BJ (cell line): ENCODE measurements at regions not wholly inside any gene's neighbourhood (a gene's known extent, or its start where the extent isn't known, plus 50 kb on each side); places are given as distances from the start of the nearest gene placed in this dataset.

ENCODE experiments used
- CTCF ChIA-PET: fragments of 350-600 bp; formaldehyde crosslinking; extraction: SDS; loops from one replicate; lab custom pipeline; 2021; ENCODE audit warnings: antibody characterized with exemption, inconsistent platforms; lab: Yijun Ruan, JAX
- POLR2A ChIA-PET: fragments of 300-600 bp; sonication (Branson Sonifier 250); formaldehyde crosslinking; extraction: SDS; loops from one replicate; lab custom pipeline; 2021; ENCODE audit warnings: antibody characterized with exemption; lab: Charles Lee
- DNase-seq: peaks from one replicate; pipeline ENCODE4 v3.0.0-alpha.2; 2011; ENCODE audit warnings: low read depth
- H3K27me3 ChIP-seq: 2 replicates; pipeline ENCODE4 v1.6.0; 2011; ENCODE audit warnings: low read length; ENCODE audit not compliant: control insufficient read depth, insufficient read depth
- H3K36me3 ChIP-seq: 2 replicates; pipeline ENCODE4 v1.5.1; 2011; ENCODE audit warnings: low read length; ENCODE audit not compliant: control insufficient read depth, insufficient read depth
- H3K4me3 ChIP-seq: 2 replicates; pipeline ENCODE4 v1.5.1; 2011; ENCODE audit warnings: low read depth, mild to moderate bottlenecking, control low read depth, low read length
- CTCF ChIP-seq: IDR thresholded peaks from 2 replicates; pipeline ENCODE4 v1.5.1; 2011; ENCODE audit warnings: low read depth, mild to moderate bottlenecking, control low read depth, inconsistent platforms, low read length, moderate library complexity; ENCODE audit not compliant: insufficient read depth

- CTCF ChIA-PET, result interaction anchor here (0.6 to 2.0 kb wide), 8 partner anchors 15 to 1234 kb away, joined by 3 to 8 read pairs (median 3); no protein-coding TSS in a partner anchor
- TF ChIP-seq CTCF, result no peak
- no peak for DNase-seq
- POLR2A ChIA-PET, result interaction anchor here (0.6 kb wide), 2 partner anchors 101 to 182 kb away, joined by 3 read pairs; no protein-coding TSS in a partner anchor
- H3K36me3 ChIP-seq, result no peaks in the 10 kb centered on the region
- H3K4me3 ChIP-seq, result no peak overlapping the region
- no peaks in the 10 kb centered on the region for H3K27me3 ChIP-seq
Observed at GRCh38 chr3:73765878-73766545, 141.3 kb upstream of the PDZRN3 start.

- TF ChIP-seq CTCF, result no peak
Observed at GRCh38 chr3:73762855-73763254, 138.1 kb upstream of the PDZRN3 start.

GRCh38 chr3:73759297-73759711 is 134.6 kb upstream of the PDZRN3 start:
- no peak for TF ChIP-seq CTCF
- Histone ChIP-seq H3K27me3 (no peaks in the 10 kb centered on the region), H3K36me3 (no peaks in the 10 kb centered on the region), H3K4me3 (no peak overlapping the region)
- no peak for DNase-seq
- CTCF ChIA-PET, result no interaction called here
- POLR2A ChIA-PET, result no interaction called here

More at GRCh38 chr3:73762855-73763254, 138.1 kb upstream of the PDZRN3 start:
- Histone ChIP-seq H3K36me3 (no peaks in the 10 kb centered on the region), H3K27me3 (no peaks in the 10 kb centered on the region), H3K4me3 (no peak overlapping the region)
- no peak for DNase-seq
- ChIA-PET CTCF (no interaction called here), POLR2A (no interaction called here)

GRCh38 chr3:73757536-73757935 is 132.8 kb upstream of the PDZRN3 start:
- Histone ChIP-seq H3K36me3 (no peaks in the 10 kb centered on the region), H3K27me3 (no peaks in the 10 kb centered on the region), H3K4me3 (no peak overlapping the region)
- ChIA-PET CTCF (interaction anchor here (1.1 kb wide), 1 partner anchor 11 kb away, joined by 3 read pairs; no protein-coding TSS in a partner anchor), POLR2A (no interaction called here)
- no peak for TF ChIP-seq CTCF
- DNase-seq, result no peak

- H3K4me3 ChIP-seq, result no peak overlapping the region
- H3K27me3 ChIP-seq, result no peaks in the 10 kb centered on the region
- no peak for TF ChIP-seq CTCF
- POLR2A ChIA-PET, result interaction anchor here (0.6 kb wide), 1 partner anchor 150 kb away, joined by 4 read pairs; no protein-coding TSS in a partner anchor
- CTCF ChIA-PET, result interaction anchor here (1.9 kb wide), 1 partner anchor 11 kb away, joined by 5 read pairs; no protein-coding TSS in a partner anchor
- DNase-seq, result no peak
- no peaks in the 10 kb centered on the region for H3K36me3 ChIP-seq
Observed at GRCh38 chr3:73753985-73754384, 129.2 kb upstream of the PDZRN3 start.
